Parathyroid adenoma (tissue), 2 donors: ENCODE measurements at regions not wholly inside any gene's neighbourhood (a gene's known extent, or its start where the extent isn't known, plus 50 kb on each side); places are given as distances from the start of the nearest gene placed in this dataset.

ENCODE experiments used
- H2AFZ ChIP-seq: fragments of 300-600 bp; sonication (generic); one replicate; pipeline ENCODE4 v1.7.0; 2017; ENCODE audit warnings: antibody characterized with exemption, mild to moderate bottlenecking
- H3K27ac ChIP-seq: fragments of 300-600 bp; sonication (generic); one replicate; pipeline ENCODE4 v1.7.0; 2017
- H3K27me3 ChIP-seq: fragments of 300-600 bp; sonication (generic); one replicate; pipeline ENCODE4 v1.7.0; 2017; ENCODE audit warnings: low read length; ENCODE audit not compliant: control insufficient read depth, insufficient read depth
- H3K36me3 ChIP-seq: fragments of 300-600 bp; sonication (generic); one replicate; pipeline ENCODE4 v1.7.0; 2017; ENCODE audit warnings: low read length; ENCODE audit not compliant: control insufficient read depth, insufficient read depth
- H3K4me1 ChIP-seq: fragments of 300-600 bp; sonication (generic); one replicate; pipeline ENCODE4 v1.7.0; 2017; ENCODE audit warnings: control low read depth
- H3K4me2 ChIP-seq: fragments of 300-600 bp; sonication (generic); one replicate; pipeline ENCODE4 v1.7.0; 2017; ENCODE audit warnings: low read length
- H3K4me3 ChIP-seq: fragments of 300-600 bp; sonication (generic); one replicate; pipeline ENCODE4 v1.7.0; 2017; ENCODE audit warnings: low read depth, low read length
- H3K79me2 ChIP-seq: fragments of 300-600 bp; sonication (generic); one replicate; pipeline ENCODE4 v1.7.0; 2017; ENCODE audit warnings: control low read depth
- H3K9ac ChIP-seq: fragments of 300-600 bp; sonication (generic); one replicate; pipeline ENCODE4 v1.7.0; 2017; ENCODE audit warnings: mild to moderate bottlenecking
- H3K9me3 ChIP-seq: fragments of 300-600 bp; sonication (generic); one replicate; pipeline ENCODE4 v1.7.0; 2017; ENCODE audit warnings: low read length; ENCODE audit not compliant: control insufficient read depth
- CTCF ChIP-seq: fragments of 300-600 bp; sonication (generic); IDR thresholded peaks from one replicate; pipeline ENCODE4 v1.7.0; 2017; ENCODE audit warnings: antibody characterized with exemption, mild to moderate bottlenecking
- donor health status: primary hyperparathyroidism.

DNA sequence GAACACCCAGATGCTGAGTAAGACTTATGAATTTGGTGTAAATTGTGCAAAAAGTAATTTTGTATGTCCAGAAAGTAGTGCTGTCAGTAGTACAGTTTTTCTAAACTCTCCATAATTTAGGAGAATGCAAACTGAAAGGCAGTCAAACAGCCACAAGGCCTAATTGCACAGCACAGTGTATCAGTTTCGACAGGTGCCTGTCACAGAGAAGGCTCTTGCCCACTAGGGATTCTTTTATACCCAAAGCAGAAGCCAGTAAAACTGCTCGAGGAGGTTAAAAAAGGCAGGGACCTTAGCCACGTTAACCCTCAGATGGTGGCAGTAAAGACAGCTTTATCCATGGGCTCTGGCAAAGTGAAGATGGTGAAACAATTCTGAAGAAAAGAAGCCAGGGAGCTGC, 69.4 kb upstream of the GATB start:
- no peak overlapping the region for H2AFZ ChIP-seq
- no peak for TF ChIP-seq CTCF
- no peaks in the 10 kb centered on the region for H3K4me1 ChIP-seq
- no peaks in the 10 kb centered on the region for H3K27me3 ChIP-seq
- H3K9ac ChIP-seq: no peak overlapping the region
- H3K36me3 ChIP-seq: no peaks in the 10 kb centered on the region
- H3K4me3 ChIP-seq: no peak overlapping the region
- H3K9me3 ChIP-seq: no peaks in the 10 kb centered on the region
- no peak overlapping the region for H3K27ac ChIP-seq
- H3K4me2 ChIP-seq: no peak overlapping the region
- no peaks in the 10 kb centered on the region for H3K79me2 ChIP-seq

GRCh38 chr4:151829309-151829708, 68.5 kb upstream of the GATB start:
- no peak for TF ChIP-seq CTCF
- no peak overlapping the region for H3K4me3 ChIP-seq
- H3K27ac ChIP-seq: no peak overlapping the region
- no peaks in the 10 kb centered on the region for H3K9me3 ChIP-seq
- no peaks in the 10 kb centered on the region for H3K36me3 ChIP-seq
- H2AFZ ChIP-seq: no peak overlapping the region
- no peaks in the 10 kb centered on the region for H3K79me2 ChIP-seq
- H3K4me1 ChIP-seq: no peaks in the 10 kb centered on the region
- H3K4me2 ChIP-seq: no peak overlapping the region
- H3K9ac ChIP-seq: no peak overlapping the region
- H3K27me3 ChIP-seq: no peaks in the 10 kb centered on the region

DNA sequence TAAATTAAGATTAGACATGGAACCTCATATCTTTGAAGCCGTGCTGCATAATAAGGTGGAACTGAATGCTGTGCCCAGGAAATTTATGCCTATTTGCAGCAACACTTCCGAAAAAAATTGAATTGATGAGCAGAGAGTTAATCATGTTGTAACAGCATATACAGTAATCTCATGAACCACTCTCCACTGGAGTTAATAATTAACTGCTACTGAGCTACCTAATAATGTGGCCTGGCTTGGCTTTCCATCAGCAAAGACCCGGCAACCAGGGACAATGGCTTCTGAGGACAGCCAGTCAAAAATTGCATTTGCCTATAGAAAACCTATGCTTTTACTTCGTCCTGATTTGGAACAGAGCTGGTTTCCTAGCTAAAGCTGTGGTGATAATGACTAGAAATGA, 63.8 kb upstream of the GATB start:
- H3K4me2 ChIP-seq: no peak overlapping the region

GRCh38 chr4:151822331-151822730, 61.5 kb upstream of the GATB start:
- no peak overlapping the region for H3K9ac ChIP-seq
- no peak overlapping the region for H2AFZ ChIP-seq
- H3K9me3 ChIP-seq: no peaks in the 10 kb centered on the region
- H3K79me2 ChIP-seq: no peaks in the 10 kb centered on the region
- no peak for TF ChIP-seq CTCF
- no peaks in the 10 kb centered on the region for H3K4me1 ChIP-seq
- no peak overlapping the region for H3K4me2 ChIP-seq
- no peaks in the 10 kb centered on the region for H3K36me3 ChIP-seq
- H3K4me3 ChIP-seq: no peak overlapping the region
- no peaks in the 10 kb centered on the region for H3K27me3 ChIP-seq
- no peak overlapping the region for H3K27ac ChIP-seq

More for the DNA sequence above, 63.8 kb upstream of the GATB start:
- TF ChIP-seq CTCF: no peak
- no peak overlapping the region for H3K27ac ChIP-seq
- H3K36me3 ChIP-seq: no peaks in the 10 kb centered on the region
- no peak overlapping the region for H2AFZ ChIP-seq
- no peak overlapping the region for H3K9ac ChIP-seq
- no peaks in the 10 kb centered on the region for H3K27me3 ChIP-seq
- H3K4me3 ChIP-seq: no peak overlapping the region
- H3K9me3 ChIP-seq: no peaks in the 10 kb centered on the region
- no peaks in the 10 kb centered on the region for H3K4me1 ChIP-seq
- H3K79me2 ChIP-seq: no peaks in the 10 kb centered on the region

GRCh38 chr4:151820004-151820403, 59.2 kb upstream of the GATB start:
- Histone ChIP-seq H3K79me2 (no peaks in the 10 kb centered on the region), H3K4me3 (no peak overlapping the region), H3K4me1 (no peaks in the 10 kb centered on the region), H3K9ac (no peak overlapping the region), H3K9me3 (no peaks in the 10 kb centered on the region), H3K27ac (no peak overlapping the region), H3K27me3 (no peaks in the 10 kb centered on the region), H2AFZ (no peak overlapping the region), H3K36me3 (no peaks in the 10 kb centered on the region), H3K4me2 (no peak overlapping the region)
- TF ChIP-seq CTCF: no peak
